ENCODE measurements at regions not wholly inside any gene's neighbourhood (a gene's known extent, or its start where the extent isn't known, plus 50 kb on each side); places are given as distances from the start of the nearest gene placed in this dataset.
"Not testable (repeated sequence)": the region's sequence is repeated elsewhere in the genome, so short reads cannot be mapped to it uniquely, and the experiment has no call there.

DNA sequence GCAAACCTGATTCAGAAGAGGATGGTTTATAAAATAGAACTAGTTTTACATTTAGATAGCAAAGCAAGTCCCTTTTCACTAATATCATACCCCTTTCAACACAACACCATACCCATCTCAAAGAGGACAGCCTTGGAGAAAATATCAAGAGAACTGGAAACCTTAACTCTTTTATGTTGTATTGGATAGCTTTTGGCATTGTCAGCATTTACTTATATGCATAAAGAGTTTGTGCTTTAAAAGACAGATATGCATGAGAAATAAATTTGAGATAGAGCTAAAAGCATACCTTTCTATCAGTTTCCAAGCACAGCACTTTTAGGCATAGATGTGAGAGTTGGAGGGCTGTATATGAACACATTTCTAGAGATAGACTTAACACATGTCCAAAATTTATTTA lies 799.3 kb upstream of the ACO1 start:
- no peaks in the 10 kb centered on the region for H3K9me3 ChIP-seq (ENCODE audit: insufficient read depth, low read length)
- no peak for TF ChIP-seq ZNF274 (IDR thresholded peaks at IDR 0.05; ENCODE audit: low read depth, low read length)
- no peak for TF ChIP-seq SUZ12 (IDR thresholded peaks at IDR 0.05; ENCODE audit: extremely low read depth, insufficient read depth, insufficient read length)
- TF ChIP-seq YY1 (IDR thresholded peaks at IDR 0.05; ENCODE audit: insufficient read depth, insufficient read length): no peak
- DNase-seq (ENCODE audit: low read depth, low spot score): no peak
- H3K4me3 ChIP-seq (ENCODE audit: insufficient read length, low read depth): no peak overlapping the region
- H3K36me3 ChIP-seq (ENCODE audit: insufficient read depth, insufficient read length, low read length): no peaks in the 10 kb centered on the region
- no peaks in the 10 kb centered on the region for H3K4me1 ChIP-seq (ENCODE audit: insufficient read depth, insufficient read length)
- no peaks in the 10 kb centered on the region for H3K27me3 ChIP-seq (ENCODE audit: insufficient read depth, insufficient read length)
- no peak overlapping the region for H3K9ac ChIP-seq (ENCODE audit: insufficient read length, low read depth)

- no peaks in the 10 kb centered on the region for H3K4me1 ChIP-seq (ENCODE audit: insufficient read depth, insufficient read length)
- no peak for DNase-seq (ENCODE audit: low read depth, low spot score)
- no peak overlapping the region for H3K4me3 ChIP-seq (ENCODE audit: insufficient read length, low read depth)
Measured at GRCh38 chr9:31587146-31587545, 797.3 kb upstream of the ACO1 start.

DNA sequence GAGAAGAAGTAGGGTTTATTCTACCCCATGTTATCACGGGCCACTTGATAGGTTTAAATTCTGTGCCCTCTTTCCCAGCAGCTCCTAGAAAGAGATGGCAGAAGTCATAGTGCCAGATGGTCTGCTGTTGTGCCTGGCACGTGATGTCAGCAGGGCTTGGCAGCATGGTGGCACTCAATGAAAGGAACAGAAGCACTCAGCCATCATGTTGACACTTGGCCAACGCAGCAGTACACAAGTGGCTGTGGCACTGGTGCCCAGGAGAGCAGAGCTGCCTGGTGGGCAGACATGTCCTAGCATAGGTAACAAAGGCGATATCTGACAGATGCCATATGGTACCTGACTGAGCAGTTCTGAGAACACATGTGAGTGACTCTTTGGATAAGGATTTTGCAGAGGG lies 796.4 kb upstream of the ACO1 start:
- no peaks in the 10 kb centered on the region for H3K36me3 ChIP-seq (ENCODE audit: insufficient read depth, insufficient read length, low read length)
- H3K9me3 ChIP-seq (ENCODE audit: insufficient read depth, low read length): no peaks in the 10 kb centered on the region
- no peak for DNase-seq (ENCODE audit: low read depth, low spot score)
- no peak for TF ChIP-seq YY1 (IDR thresholded peaks at IDR 0.05; ENCODE audit: insufficient read depth, insufficient read length)
- TF ChIP-seq SUZ12 (IDR thresholded peaks at IDR 0.05; ENCODE audit: extremely low read depth, insufficient read depth, insufficient read length): no peak
- TF ChIP-seq ZNF274 (IDR thresholded peaks at IDR 0.05; ENCODE audit: low read depth, low read length): no peak
- no peaks in the 10 kb centered on the region for H3K4me1 ChIP-seq (ENCODE audit: insufficient read depth, insufficient read length)
- H3K27me3 ChIP-seq (ENCODE audit: insufficient read depth, insufficient read length): no peaks in the 10 kb centered on the region
- no peak overlapping the region for H3K4me3 ChIP-seq (ENCODE audit: insufficient read length, low read depth)
- no peak overlapping the region for H3K9ac ChIP-seq (ENCODE audit: insufficient read length, low read depth)

More at GRCh38 chr9:31587146-31587545, 797.3 kb upstream of the ACO1 start:
- Histone ChIP-seq H3K36me3 (ENCODE audit: insufficient read depth, insufficient read length, low read length) (no peaks in the 10 kb centered on the region), H3K27me3 (ENCODE audit: insufficient read depth, insufficient read length) (no peaks in the 10 kb centered on the region), H3K9ac (ENCODE audit: insufficient read length, low read depth) (no peak overlapping the region), H3K9me3 (ENCODE audit: insufficient read depth, low read length) (no peaks in the 10 kb centered on the region)
- TF ChIP-seq ZNF274 (IDR thresholded peaks at IDR 0.05; ENCODE audit: low read depth, low read length) (no peak), YY1 (IDR thresholded peaks at IDR 0.05; ENCODE audit: insufficient read depth, insufficient read length) (no peak), SUZ12 (IDR thresholded peaks at IDR 0.05; ENCODE audit: extremely low read depth, insufficient read depth, insufficient read length) (no peak)

- H3K4me1 ChIP-seq (ENCODE audit: insufficient read depth, insufficient read length): no peaks in the 10 kb centered on the region
- no peak for TF ChIP-seq SUZ12 (IDR thresholded peaks at IDR 0.05; ENCODE audit: extremely low read depth, insufficient read depth, insufficient read length)
- TF ChIP-seq YY1 (IDR thresholded peaks at IDR 0.05; ENCODE audit: insufficient read depth, insufficient read length): no peak
- TF ChIP-seq ZNF274 (IDR thresholded peaks at IDR 0.05; ENCODE audit: low read depth, low read length): no peak
- no peak for DNase-seq (ENCODE audit: low read depth, low spot score)
Measured at GRCh38 chr9:31588756-31589155, 795.7 kb upstream of the ACO1 start.

DNA sequence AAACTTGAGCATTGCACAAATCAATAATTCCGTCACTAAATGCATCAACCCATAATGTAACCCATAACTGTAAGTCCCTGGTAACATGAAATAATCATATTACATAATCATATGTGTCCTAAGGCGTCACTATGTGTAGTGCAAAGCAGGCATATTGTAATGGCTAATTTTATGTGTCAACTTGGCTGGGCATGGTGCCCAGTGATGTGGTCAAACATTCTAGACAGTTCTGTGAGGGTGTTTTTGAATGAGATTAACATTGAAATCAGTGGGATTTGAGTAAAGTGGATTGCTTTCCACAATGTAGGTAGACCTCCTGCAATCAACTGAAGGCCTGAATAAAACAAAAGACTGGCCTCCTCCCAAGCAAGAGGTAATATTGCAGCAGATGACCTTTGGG lies 794.4 kb upstream of the ACO1 start:
- no peak for DNase-seq (ENCODE audit: low read depth, low spot score)
- TF ChIP-seq YY1 (IDR thresholded peaks at IDR 0.05; ENCODE audit: insufficient read depth, insufficient read length): no peak
- TF ChIP-seq SUZ12 (IDR thresholded peaks at IDR 0.05; ENCODE audit: extremely low read depth, insufficient read depth, insufficient read length): no peak
- no peak for TF ChIP-seq ZNF274 (IDR thresholded peaks at IDR 0.05; ENCODE audit: low read depth, low read length)
- no peak overlapping the region for H3K9ac ChIP-seq (ENCODE audit: insufficient read length, low read depth)
- H3K4me1 ChIP-seq (ENCODE audit: insufficient read depth, insufficient read length): no peaks in the 10 kb centered on the region
- no peaks in the 10 kb centered on the region for H3K36me3 ChIP-seq (ENCODE audit: insufficient read depth, insufficient read length, low read length)
- no peak overlapping the region for H3K4me3 ChIP-seq (ENCODE audit: insufficient read length, low read depth)
- H3K27me3 ChIP-seq (ENCODE audit: insufficient read depth, insufficient read length): no peaks in the 10 kb centered on the region
- H3K9me3 ChIP-seq (ENCODE audit: insufficient read depth, low read length): no peaks in the 10 kb centered on the region

More at GRCh38 chr9:31588756-31589155, 795.7 kb upstream of the ACO1 start:
- no peaks in the 10 kb centered on the region for H3K36me3 ChIP-seq (ENCODE audit: insufficient read depth, insufficient read length, low read length)
- no peak overlapping the region for H3K4me3 ChIP-seq (ENCODE audit: insufficient read length, low read depth)
- no peak overlapping the region for H3K9ac ChIP-seq (ENCODE audit: insufficient read length, low read depth)
- no peaks in the 10 kb centered on the region for H3K27me3 ChIP-seq (ENCODE audit: insufficient read depth, insufficient read length)
- no peaks in the 10 kb centered on the region for H3K9me3 ChIP-seq (ENCODE audit: insufficient read depth, low read length)

GRCh38 chr9:31597086-31597485 lies 787.4 kb upstream of the ACO1 start:
- H3K27me3 ChIP-seq (ENCODE audit: insufficient read depth, insufficient read length); H3K36me3 ChIP-seq (ENCODE audit: insufficient read depth, insufficient read length, low read length); H3K4me3 ChIP-seq (ENCODE audit: insufficient read length, low read depth); H3K4me1 ChIP-seq (ENCODE audit: insufficient read depth, insufficient read length); H3K9ac ChIP-seq (ENCODE audit: insufficient read length, low read depth); H3K9me3 ChIP-seq (ENCODE audit: insufficient read depth, low read length); DNase-seq (ENCODE audit: low read depth, low spot score): not testable (repeated sequence)

GRCh38 chr9:31597977-31598376 lies 786.5 kb upstream of the ACO1 start:
- H3K9me3 ChIP-seq (ENCODE audit: insufficient read depth, low read length): no peaks in the 10 kb centered on the region
- TF ChIP-seq ZNF274 (IDR thresholded peaks at IDR 0.05; ENCODE audit: low read depth, low read length): no peak
- no peak for TF ChIP-seq SUZ12 (IDR thresholded peaks at IDR 0.05; ENCODE audit: extremely low read depth, insufficient read depth, insufficient read length)
- TF ChIP-seq YY1 (IDR thresholded peaks at IDR 0.05; ENCODE audit: insufficient read depth, insufficient read length): no peak
- no peak overlapping the region for H3K9ac ChIP-seq (ENCODE audit: insufficient read length, low read depth)
- no peak for DNase-seq (ENCODE audit: low read depth, low spot score)
- H3K4me1 ChIP-seq (ENCODE audit: insufficient read depth, insufficient read length): no peaks in the 10 kb centered on the region
- H3K27me3 ChIP-seq (ENCODE audit: insufficient read depth, insufficient read length): no peaks in the 10 kb centered on the region
- H3K36me3 ChIP-seq (ENCODE audit: insufficient read depth, insufficient read length, low read length): no peaks in the 10 kb centered on the region
- no peak overlapping the region for H3K4me3 ChIP-seq (ENCODE audit: insufficient read length, low read depth)

DNA sequence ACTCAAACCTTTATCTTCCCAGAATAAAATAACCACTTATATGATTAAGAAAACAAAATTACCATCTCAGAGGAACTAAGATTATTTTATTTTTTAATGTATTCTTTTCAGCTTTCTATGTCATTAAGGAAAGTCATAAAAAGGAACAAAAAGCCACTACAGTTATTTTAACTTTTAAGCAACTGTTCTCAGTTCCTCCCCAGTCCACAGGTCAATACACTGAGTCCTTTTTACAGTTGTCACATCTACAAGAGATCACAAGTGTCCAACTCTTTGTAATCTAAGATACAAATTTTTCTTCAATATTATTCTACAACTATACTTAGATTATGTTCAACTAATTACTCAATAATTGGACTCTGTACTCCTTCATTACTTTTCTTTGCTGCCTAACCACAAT lies 782.8 kb upstream of the ACO1 start:
- no peak overlapping the region for H3K9ac ChIP-seq (ENCODE audit: insufficient read length, low read depth)
- no peak overlapping the region for H3K4me3 ChIP-seq (ENCODE audit: insufficient read length, low read depth)
- no peak for DNase-seq (ENCODE audit: low read depth, low spot score)
- no peaks in the 10 kb centered on the region for H3K36me3 ChIP-seq (ENCODE audit: insufficient read depth, insufficient read length, low read length)
- H3K27me3 ChIP-seq (ENCODE audit: insufficient read depth, insufficient read length): no peaks in the 10 kb centered on the region
- H3K4me1 ChIP-seq (ENCODE audit: insufficient read depth, insufficient read length): no peaks in the 10 kb centered on the region
- TF ChIP-seq ZNF274 (IDR thresholded peaks at IDR 0.05; ENCODE audit: low read depth, low read length) (no peak), SUZ12 (IDR thresholded peaks at IDR 0.05; ENCODE audit: extremely low read depth, insufficient read depth, insufficient read length) (no peak), YY1 (IDR thresholded peaks at IDR 0.05; ENCODE audit: insufficient read depth, insufficient read length) (no peak)
- no peaks in the 10 kb centered on the region for H3K9me3 ChIP-seq (ENCODE audit: insufficient read depth, low read length)

Measured in NT2/D1 (cell line).